ENCODE measurements at regions not wholly inside any gene's neighbourhood (a gene's known extent, or its start where the extent isn't known, plus 50 kb on each side); places are given as distances from the start of the nearest gene placed in this dataset.

DNA sequence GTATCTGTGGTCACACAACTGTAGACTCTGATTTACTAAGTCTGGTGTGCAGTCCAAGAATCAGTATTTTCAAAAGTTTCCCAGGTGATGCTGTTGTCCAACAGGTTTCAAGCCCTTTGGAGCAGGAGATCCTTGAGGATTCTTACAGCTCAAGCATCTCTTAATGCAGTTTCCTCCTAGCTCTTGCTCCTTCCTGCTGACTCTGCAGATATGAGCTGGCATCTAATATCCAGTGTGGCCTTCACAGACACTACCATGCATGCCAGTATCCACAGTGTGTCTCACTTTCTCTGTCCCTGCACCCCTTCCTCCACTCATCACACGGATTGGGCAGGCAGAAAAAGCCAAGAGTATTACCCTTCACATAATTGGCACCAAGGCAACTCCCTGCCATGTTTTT lies 182.2 kb upstream of the TNC start:
- no peak overlapping the region for H3K27ac ChIP-seq
- H3K4me1 ChIP-seq (ENCODE audit: low read depth, poor library complexity, severe bottlenecking), result no peaks in the 10 kb centered on the region
- H4K20me1 ChIP-seq (ENCODE audit: insufficient read depth), result no peaks in the 10 kb centered on the region
- TF ChIP-seq, protein P1, sequence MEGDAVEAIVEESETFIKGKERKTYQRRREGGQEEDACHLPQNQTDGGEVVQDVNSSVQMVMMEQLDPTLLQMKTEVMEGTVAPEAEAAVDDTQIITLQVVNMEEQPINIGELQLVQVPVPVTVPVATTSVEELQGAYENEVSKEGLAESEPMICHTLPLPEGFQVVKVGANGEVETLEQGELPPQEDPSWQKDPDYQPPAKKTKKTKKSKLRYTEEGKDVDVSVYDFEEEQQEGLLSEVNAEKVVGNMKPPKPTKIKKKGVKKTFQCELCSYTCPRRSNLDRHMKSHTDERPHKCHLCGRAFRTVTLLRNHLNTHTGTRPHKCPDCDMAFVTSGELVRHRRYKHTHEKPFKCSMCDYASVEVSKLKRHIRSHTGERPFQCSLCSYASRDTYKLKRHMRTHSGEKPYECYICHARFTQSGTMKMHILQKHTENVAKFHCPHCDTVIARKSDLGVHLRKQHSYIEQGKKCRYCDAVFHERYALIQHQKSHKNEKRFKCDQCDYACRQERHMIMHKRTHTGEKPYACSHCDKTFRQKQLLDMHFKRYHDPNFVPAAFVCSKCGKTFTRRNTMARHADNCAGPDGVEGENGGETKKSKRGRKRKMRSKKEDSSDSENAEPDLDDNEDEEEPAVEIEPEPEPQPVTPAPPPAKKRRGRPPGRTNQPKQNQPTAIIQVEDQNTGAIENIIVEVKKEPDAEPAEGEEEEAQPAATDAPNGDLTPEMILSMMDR (conservative IDR thresholded peaks at IDR 0.05; ENCODE audit: low read depth, low read length), result no peak
- H3K4me2 ChIP-seq, result no peak overlapping the region
- H3K4me3 ChIP-seq (IDR thresholded peaks at IDR 0.05; ENCODE audit: insufficient read depth, low read depth, low read length), result no peak overlapping the region
- H2AFZ ChIP-seq (ENCODE audit: low read depth), result no peak overlapping the region
- no peaks in the 10 kb centered on the region for H3K79me2 ChIP-seq (ENCODE audit: insufficient read depth, low read depth)
- H3K36me3 ChIP-seq (ENCODE audit: insufficient read depth), result no peaks in the 10 kb centered on the region
- no peaks in the 10 kb centered on the region for H3K27me3 ChIP-seq (ENCODE audit: insufficient read depth, low read depth)
- no peak overlapping the region for H3K9ac ChIP-seq

DNA sequence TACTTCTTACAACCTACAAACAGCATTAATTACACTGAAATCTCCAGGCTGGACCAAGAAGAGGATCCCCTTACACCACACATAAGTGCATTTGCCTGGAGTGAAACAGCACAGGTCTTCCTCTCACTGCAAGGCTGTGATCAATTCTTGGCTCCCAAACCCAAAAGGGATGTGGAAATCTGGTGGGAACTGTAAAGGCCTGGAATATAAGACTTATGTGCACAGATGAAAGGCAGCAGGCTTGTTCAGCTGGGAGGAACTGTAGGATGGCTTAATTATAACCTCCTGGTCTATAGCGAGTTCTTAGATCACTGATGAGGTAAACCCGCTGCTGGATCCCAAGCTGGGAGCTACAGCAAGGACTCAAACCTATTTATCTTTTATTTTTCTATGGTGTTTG lies 182.9 kb upstream of the TNC start:
- Histone ChIP-seq H3K27me3 (ENCODE audit: insufficient read depth, low read depth) (no peaks in the 10 kb centered on the region), H3K4me2 (no peak overlapping the region), H3K36me3 (ENCODE audit: insufficient read depth) (no peaks in the 10 kb centered on the region), H3K9ac (no peak overlapping the region), H2AFZ (ENCODE audit: low read depth) (no peak overlapping the region), H3K27ac (no peak overlapping the region), H3K4me1 (ENCODE audit: low read depth, poor library complexity, severe bottlenecking) (no peaks in the 10 kb centered on the region), H3K4me3 (IDR thresholded peaks at IDR 0.05; ENCODE audit: insufficient read depth, low read depth, low read length) (no peak overlapping the region), H4K20me1 (ENCODE audit: insufficient read depth) (no peaks in the 10 kb centered on the region), H3K79me2 (ENCODE audit: insufficient read depth, low read depth) (no peaks in the 10 kb centered on the region)
- TF ChIP-seq, protein P1 (conservative IDR thresholded peaks at IDR 0.05; ENCODE audit: low read depth, low read length), result no peak

DNA sequence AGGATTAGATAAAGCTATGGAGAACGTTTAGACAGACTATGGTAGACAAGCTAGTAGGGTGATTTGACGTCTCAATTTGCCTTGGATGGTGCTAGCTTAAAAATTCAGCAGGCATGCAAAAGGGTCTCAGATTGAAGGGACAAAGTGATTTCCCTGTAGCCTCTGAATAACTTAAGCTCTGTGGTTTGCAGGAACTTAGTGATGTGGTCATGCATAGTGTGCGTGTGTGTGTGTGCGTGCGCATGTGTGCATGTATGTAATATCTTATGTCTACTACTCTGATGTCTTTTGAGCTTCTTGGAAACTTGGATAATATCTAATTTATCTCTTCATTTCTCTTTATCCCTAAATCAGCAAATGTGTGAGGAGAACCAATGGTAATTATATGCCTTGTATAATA lies 183.6 kb upstream of the TNC start:
- H3K4me2 ChIP-seq, result no peak overlapping the region
- no peak overlapping the region for H3K9ac ChIP-seq
- no peaks in the 10 kb centered on the region for H3K4me1 ChIP-seq (ENCODE audit: low read depth, poor library complexity, severe bottlenecking)
- no peaks in the 10 kb centered on the region for H3K36me3 ChIP-seq (ENCODE audit: insufficient read depth)
- H3K4me3 ChIP-seq (IDR thresholded peaks at IDR 0.05; ENCODE audit: insufficient read depth, low read depth, low read length), result no peak overlapping the region
- H3K27me3 ChIP-seq (ENCODE audit: insufficient read depth, low read depth), result no peaks in the 10 kb centered on the region
- no peaks in the 10 kb centered on the region for H3K79me2 ChIP-seq (ENCODE audit: insufficient read depth, low read depth)
- no peak overlapping the region for H2AFZ ChIP-seq (ENCODE audit: low read depth)
- H4K20me1 ChIP-seq (ENCODE audit: insufficient read depth), result no peaks in the 10 kb centered on the region
- TF ChIP-seq, protein P1 (conservative IDR thresholded peaks at IDR 0.05; ENCODE audit: low read depth, low read length), result no peak
- no peak overlapping the region for H3K27ac ChIP-seq

DNA sequence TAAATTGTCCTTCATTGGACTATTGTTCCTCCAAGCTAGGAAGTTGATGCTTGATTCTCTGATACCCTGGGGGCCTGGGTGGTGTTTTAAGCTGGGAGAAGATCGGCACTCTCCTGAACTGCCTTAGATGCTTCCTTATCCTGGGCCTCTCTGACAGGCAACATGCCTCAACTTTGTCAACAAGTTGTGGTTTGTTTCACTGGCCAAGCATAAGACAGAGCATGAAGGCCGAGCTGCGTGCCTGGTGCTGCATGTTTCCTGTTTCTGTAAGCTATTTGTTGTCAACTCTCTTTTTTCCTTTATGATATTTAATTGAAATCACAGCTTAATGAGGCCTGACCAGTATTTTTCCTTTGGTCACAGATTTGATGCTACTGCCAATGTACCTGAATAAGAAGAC lies 187.6 kb upstream of the TNC start:
- Histone ChIP-seq H2AFZ (ENCODE audit: low read depth) (no peak overlapping the region), H3K27me3 (ENCODE audit: insufficient read depth, low read depth) (no peaks in the 10 kb centered on the region), H3K27ac (no peak overlapping the region), H3K9ac (no peak overlapping the region), H4K20me1 (ENCODE audit: insufficient read depth) (no peaks in the 10 kb centered on the region), H3K4me3 (IDR thresholded peaks at IDR 0.05; ENCODE audit: insufficient read depth, low read depth, low read length) (no peak overlapping the region), H3K4me2 (no peak overlapping the region), H3K79me2 (ENCODE audit: insufficient read depth, low read depth) (no peaks in the 10 kb centered on the region), H3K4me1 (ENCODE audit: low read depth, poor library complexity, severe bottlenecking) (no peaks in the 10 kb centered on the region), H3K36me3 (ENCODE audit: insufficient read depth) (no peaks in the 10 kb centered on the region)
- TF ChIP-seq, protein P1 (conservative IDR thresholded peaks at IDR 0.05; ENCODE audit: low read depth, low read length), result no peak

DNA sequence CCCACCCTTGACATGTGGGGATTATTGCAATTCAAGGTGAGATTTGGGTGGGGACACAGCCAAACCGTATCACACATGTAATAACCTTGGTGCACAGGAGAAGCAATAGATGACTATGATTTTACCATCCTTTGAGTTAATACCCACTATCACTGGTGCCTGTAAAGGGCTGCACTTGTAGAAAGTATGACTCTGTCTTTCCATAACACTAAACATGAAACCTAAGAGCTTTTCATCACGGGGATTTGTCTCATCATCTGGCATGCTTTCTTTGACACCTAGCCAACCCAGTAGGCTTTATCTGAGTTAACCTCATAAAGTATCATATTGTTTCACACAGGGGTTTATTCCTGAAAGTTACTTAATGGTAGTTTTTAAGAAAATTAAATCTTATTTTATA lies 188.9 kb upstream of the TNC start:
- TF ChIP-seq, protein P1 (conservative IDR thresholded peaks at IDR 0.05; ENCODE audit: low read depth, low read length), result no peak
- Histone ChIP-seq H3K4me3 (IDR thresholded peaks at IDR 0.05; ENCODE audit: insufficient read depth, low read depth, low read length) (no peak overlapping the region), H3K9ac (no peak overlapping the region), H3K27me3 (ENCODE audit: insufficient read depth, low read depth) (no peaks in the 10 kb centered on the region), H3K4me1 (ENCODE audit: low read depth, poor library complexity, severe bottlenecking) (no peaks in the 10 kb centered on the region), H4K20me1 (ENCODE audit: insufficient read depth) (no peaks in the 10 kb centered on the region), H3K27ac (no peak overlapping the region), H3K79me2 (ENCODE audit: insufficient read depth, low read depth) (no peaks in the 10 kb centered on the region), H3K4me2 (no peak overlapping the region), H3K36me3 (ENCODE audit: insufficient read depth) (no peaks in the 10 kb centered on the region), H2AFZ (ENCODE audit: low read depth) (no peak overlapping the region)
